ENCODE measurements at regions not wholly inside any gene's neighbourhood (a gene's known extent, or its start where the extent isn't known, plus 50 kb on each side); places are given as distances from the start of the nearest gene placed in this dataset.

- TF ChIP-seq CTCF (IDR thresholded peaks at IDR 0.05) (no peak), POLR2A (IDR thresholded peaks at IDR 0.05) (no peak)
These were observed 62.9 kb upstream of the PTPN1 start for GRCh38 chr20:50447102-50447804.
